H1 (cell line): ENCODE measurements at regions not wholly inside any gene's neighbourhood (a gene's known extent, or its start where the extent isn't known, plus 50 kb on each side); places are given as distances from the start of the nearest gene placed in this dataset.

Experiments
- CBX8 ChIP-seq: fragments of 300-800, 300-1000 bp; sonication (generic); IDR thresholded peaks from 2 replicates; pipeline ENCODE4 v1.7.1; 2016; ENCODE audit warnings: low read depth, low read length, borderline replicate concordance
- CTBP2 ChIP-seq: IDR thresholded peaks from 2 replicates; pipeline ENCODE4 v1.7.0; 2011; ENCODE audit warnings: borderline replicate concordance, mild to moderate bottlenecking, moderate library complexity, mixed read lengths, low read length; ENCODE audit not compliant: insufficient read depth, insufficient read length
- PHF8 ChIP-seq: fragments of 200-600 bp; sonication (generic); conservative IDR thresholded peaks from 2 replicates; pipeline ENCODE4 v1.7.1; 2012; ENCODE audit warnings: low read depth, mild to moderate bottlenecking, inconsistent platforms, low read length, moderate library complexity

GRCh38 chr3:65110661-65111060, 422.9 kb upstream of the ADAMTS9 start (continued):
- TF ChIP-seq CBX8 = no peak
- TF ChIP-seq PHF8 = no peak
- no peak for TF ChIP-seq CTBP2
- TF ChIP-seq, all 59 proteins: peak for 0
